HG03354 (cell line): ENCODE measurements at regions not wholly inside any gene's neighbourhood (a gene's known extent, or its start where the extent isn't known, plus 50 kb on each side); places are given as distances from the start of the nearest gene placed in this dataset.
"Not testable (repeated sequence)": the region's sequence is repeated elsewhere in the genome, so short reads cannot be mapped to it uniquely, and the experiment has no call there.

Source experiments
- ATAC-seq: cut with Tn5 transposase; IDR thresholded peaks from one replicate; pipeline ENCODE4 v1.9.1; 2021; ENCODE audit warnings: mild to moderate bottlenecking; ENCODE audit not compliant: unreplicated experiment, poor library complexity, severe bottlenecking

- ATAC-seq = no peak
Observed at GRCh38 chr3:77707281-77707680, 667.4 kb downstream of the ROBO2 start.

- ATAC-seq = no peak
Observed at GRCh38 chr3:77709155-77709554, 669.3 kb downstream of the ROBO2 start.

- ATAC-seq = no peak
Observed at GRCh38 chr3:77718311-77718710, 678.4 kb downstream of the ROBO2 start.

- ATAC-seq = no peak
Observed at GRCh38 chr3:77720460-77720971, 680.6 kb downstream of the ROBO2 start.

- ATAC-seq = no peak
Observed at GRCh38 chr3:77726517-77726916, 686.6 kb downstream of the ROBO2 start.

GRCh38 chr3:77746048-77746447 is 706.1 kb downstream of the ROBO2 start:
- no peak for ATAC-seq

GRCh38 chr3:77746892-77747291 is 707.0 kb downstream of the ROBO2 start:
- no peak for ATAC-seq

GRCh38 chr3:77756397-77756975 is 716.6 kb downstream of the ROBO2 start:
- ATAC-seq = not testable (repeated sequence)

GRCh38 chr3:77772459-77772858 is 732.6 kb downstream of the ROBO2 start:
- ATAC-seq = no peak

GRCh38 chr3:77773084-77773483 is 733.2 kb downstream of the ROBO2 start:
- ATAC-seq = no peak

GRCh38 chr3:77780278-77780996 is 740.5 kb downstream of the ROBO2 start:
- no peak for ATAC-seq

GRCh38 chr3:77786216-77786615 is 746.3 kb downstream of the ROBO2 start:
- no peak for ATAC-seq

- ATAC-seq = no peak
Observed at GRCh38 chr3:77795013-77795412, 755.1 kb downstream of the ROBO2 start.

- no peak for ATAC-seq
Observed at GRCh38 chr3:77799278-77799677, 759.4 kb downstream of the ROBO2 start.

- no peak for ATAC-seq
Observed at GRCh38 chr3:77800893-77801292, 761.0 kb downstream of the ROBO2 start.

- ATAC-seq = no peak
Observed at GRCh38 chr3:77807312-77807711, 767.4 kb downstream of the ROBO2 start.

- ATAC-seq = no peak
Observed at GRCh38 chr3:77814845-77815244, 774.9 kb downstream of the ROBO2 start.

- no peak for ATAC-seq
Observed at GRCh38 chr3:77815467-77815866, 775.6 kb downstream of the ROBO2 start.

- no peak for ATAC-seq
Observed at GRCh38 chr3:77816366-77816765, 776.5 kb downstream of the ROBO2 start.

GRCh38 chr3:77825001-77825827 is 785.3 kb downstream of the ROBO2 start:
- ATAC-seq = no peak

GRCh38 chr3:77835921-77836320 is 796.0 kb downstream of the ROBO2 start:
- ATAC-seq = no peak
